Spleen (tissue), 11 donors: ENCODE measurements at regions not wholly inside any gene's neighbourhood (a gene's known extent, or its start where the extent isn't known, plus 50 kb on each side); places are given as distances from the start of the nearest gene placed in this dataset.
"Not testable (repeated sequence)": the region's sequence is repeated elsewhere in the genome, so short reads cannot be mapped to it uniquely, and the experiment has no call there.

Source experiments
- DNase-seq: peaks from one replicate; pipeline ENCODE4 v3.0.0-alpha.2; 2020
- H3K27ac ChIP-seq, 8 donors: fragments of 200-600 bp; sonication (generic) in 7 of 8; 1 replicate in 4 of 8; 2 replicates in 4 of 8; pipeline versions ENCODE4 v1.5.0 to v1.8.0; 2016 to 2021; ENCODE audit warnings: inconsistent platforms in 4 of 8, mild to moderate bottlenecking in 4 of 8, moderate library complexity in 1 of 8
- H3K27me3 ChIP-seq, 7 donors: fragments of 200-600 bp; sonication (generic) in 6 of 7; replicated peaks in 1 of 7; 1 replicate in 4 of 7; 2 replicates in 3 of 7; pipeline versions ENCODE4 v1.5.0 to v1.8.0; 2016 to 2021; ENCODE audit warnings: inconsistent platforms in 3 of 7, mild to moderate bottlenecking in 1 of 7
- H3K36me3 ChIP-seq, 6 donors: fragments of 200-600 bp; sonication (generic) in 5 of 6; 1 replicate in 4 of 6; 2 replicates in 2 of 6; pipeline versions ENCODE4 v1.5.0 to v1.8.0; 2016 to 2021; ENCODE audit warnings: inconsistent platforms in 2 of 6
- H3K4me1 ChIP-seq, 6 donors: fragments of 200-600 bp; sonication (generic) in 5 of 6; 1 replicate in 3 of 6; 2 replicates in 3 of 6; pipeline versions ENCODE4 v1.5.0 to v1.8.0; 2016 to 2021; ENCODE audit warnings: inconsistent platforms in 3 of 6
- H3K4me3 ChIP-seq, 8 donors: fragments of 200-600 bp; sonication (generic) in 7 of 8; 1 replicate in 4 of 8; 2 replicates in 4 of 8; pipeline versions ENCODE4 v1.5.0 to v1.8.0; 2016 to 2021; ENCODE audit warnings: inconsistent platforms in 4 of 8, mild to moderate bottlenecking in 4 of 8, moderate library complexity in 2 of 8
- H3K9me3 ChIP-seq, 8 donors: fragments of 200-600 bp; sonication (generic) in 7 of 8; 1 replicate in 4 of 8; 2 replicates in 4 of 8; pipeline versions ENCODE4 v1.5.0 to v1.8.0; 2016 to 2021; ENCODE audit warnings: inconsistent platforms in 4 of 8
- POLR2A ChIP-seq, 3 donors: fragments of 450-650 bp; IDR thresholded peaks; one replicate each; pipeline ENCODE4 v1.5.1; 2017; ENCODE audit warnings: antibody characterized with exemption in 3 of 3, mild to moderate bottlenecking in 1 of 3
- POLR2AphosphoS5 ChIP-seq, 3 donors: sonication (generic); formaldehyde crosslinking; IDR thresholded peaks; one replicate each; pipeline ENCODE4 v1.5.1; 2017; ENCODE audit warnings: antibody characterized with exemption in 3 of 3
- WGBS, 5 donors: extraction: QIAGEN DNeasy Blood & Tissue Kit in 3 of 5; methylation state at CpG; one replicate each; pipeline versions ENCODE4 v1.1.5 to v1.1.7; 2013 to 2018; 5-methylcytosine and 5-hydroxymethylcytosine counted together
- intact Hi-C: fragments of 100-400 bp; cut with DNase I; formaldehyde crosslinking; loops from one replicate; pipeline ENCODE4 v1.15.0; 2023; ENCODE audit warnings: low total_unique reads
- TF ChIP-seq, protein P1 (sequence below), 11 experiments: fragments of 200-600 bp in 7 of 11; fragments of 450-650 bp in 4 of 11; sonication (generic) in 4 of 11; IDR thresholded peaks in 8 of 11; conservative IDR thresholded peaks in 3 of 11; 1 replicate in 7 of 11; 2 replicates in 4 of 11; pipeline versions ENCODE4 v1.4.0 to v1.8.0; 2016 to 2021; ENCODE audit warnings: antibody characterized with exemption in 11 of 11, inconsistent platforms in 4 of 11, mild to moderate bottlenecking in 1 of 11
- donor health status: healthy with polysubstance abuse.
- donor health status: DM: no; HTN: no; CAD: no; lungs with moderate emphysema.
- donor health status: DM: no; HTN: no; CAD: no.
- donor health status: Bipolar disorder and iron deficiency.
- donor health status: healthy.
- donor health status: DM: no; HTN: no; CAD: no.
- donor health status: DM: yes; HTN: yes; CAD: no.

DNA sequence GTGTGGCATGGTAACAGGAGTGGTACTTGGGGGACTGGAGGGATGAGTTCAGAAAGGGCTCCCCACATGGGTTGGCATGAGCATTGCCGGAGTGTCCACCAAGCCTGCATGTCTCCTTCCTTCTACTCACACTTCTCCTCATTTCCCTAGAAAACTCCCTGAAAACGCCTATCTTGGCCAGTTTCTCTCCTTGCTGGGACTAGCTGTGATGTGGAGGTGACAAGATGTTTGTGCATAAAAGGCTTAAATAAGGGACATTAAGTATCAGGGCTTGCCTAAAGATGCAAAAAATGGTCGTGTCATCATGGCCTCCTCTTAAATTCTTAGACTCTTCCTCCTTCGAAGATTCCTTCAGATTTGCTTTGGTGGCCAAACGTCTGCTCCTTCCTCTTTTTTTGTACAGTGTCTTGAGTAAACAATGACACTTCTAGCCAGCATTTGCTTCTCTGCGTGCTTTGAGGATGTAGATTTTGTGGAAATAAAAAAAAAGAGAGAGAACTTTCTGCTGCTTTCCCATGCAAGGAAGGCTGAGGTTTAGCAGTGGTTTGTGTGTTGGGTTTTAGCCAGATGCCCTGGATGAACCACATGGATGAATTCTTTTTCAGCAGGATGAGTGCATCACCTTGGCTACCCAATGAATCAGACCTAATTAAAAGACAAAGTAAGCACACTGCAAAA is 239.1 kb upstream of the IRF2BP2 start:
- 50 to 60% (median 53%) methylated on average over 6 of the region's 6 CpGs for WGBS, 5 donors
- intact Hi-C loops, result loop anchor here (10.0 kb wide), 1 partner anchor 124 kb away; no protein-coding TSS in a partner anchor
- Histone ChIP-seq H3K36me3 (no peaks in the 10 kb centered on the region), H3K27me3 (no peaks in the 10 kb centered on the region), H3K4me1 (peaks cover 23 to 65% (median 41%) of the 10 kb centered on the region in 6 donors), H3K9me3 (no peaks in the 10 kb centered on the region), H3K4me3 (peak overlapping the region in 1 of 8 donors; percentile 25), H3K27ac (peak overlapping the region in 7 of 8 donors; percentile 63 to 82 (median 78))
- TF ChIP-seq, protein P1, sequence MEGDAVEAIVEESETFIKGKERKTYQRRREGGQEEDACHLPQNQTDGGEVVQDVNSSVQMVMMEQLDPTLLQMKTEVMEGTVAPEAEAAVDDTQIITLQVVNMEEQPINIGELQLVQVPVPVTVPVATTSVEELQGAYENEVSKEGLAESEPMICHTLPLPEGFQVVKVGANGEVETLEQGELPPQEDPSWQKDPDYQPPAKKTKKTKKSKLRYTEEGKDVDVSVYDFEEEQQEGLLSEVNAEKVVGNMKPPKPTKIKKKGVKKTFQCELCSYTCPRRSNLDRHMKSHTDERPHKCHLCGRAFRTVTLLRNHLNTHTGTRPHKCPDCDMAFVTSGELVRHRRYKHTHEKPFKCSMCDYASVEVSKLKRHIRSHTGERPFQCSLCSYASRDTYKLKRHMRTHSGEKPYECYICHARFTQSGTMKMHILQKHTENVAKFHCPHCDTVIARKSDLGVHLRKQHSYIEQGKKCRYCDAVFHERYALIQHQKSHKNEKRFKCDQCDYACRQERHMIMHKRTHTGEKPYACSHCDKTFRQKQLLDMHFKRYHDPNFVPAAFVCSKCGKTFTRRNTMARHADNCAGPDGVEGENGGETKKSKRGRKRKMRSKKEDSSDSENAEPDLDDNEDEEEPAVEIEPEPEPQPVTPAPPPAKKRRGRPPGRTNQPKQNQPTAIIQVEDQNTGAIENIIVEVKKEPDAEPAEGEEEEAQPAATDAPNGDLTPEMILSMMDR (IDR thresholded peaks at IDR 0.05 in 8 of 11, conservative IDR thresholded peaks at IDR 0.05 in 3 of 11), result no peak
- TF ChIP-seq POLR2A (IDR thresholded peaks at IDR 0.05) (no peak), POLR2AphosphoS5 (IDR thresholded peaks at IDR 0.05) (no peak)
- no peak for DNase-seq

DNA sequence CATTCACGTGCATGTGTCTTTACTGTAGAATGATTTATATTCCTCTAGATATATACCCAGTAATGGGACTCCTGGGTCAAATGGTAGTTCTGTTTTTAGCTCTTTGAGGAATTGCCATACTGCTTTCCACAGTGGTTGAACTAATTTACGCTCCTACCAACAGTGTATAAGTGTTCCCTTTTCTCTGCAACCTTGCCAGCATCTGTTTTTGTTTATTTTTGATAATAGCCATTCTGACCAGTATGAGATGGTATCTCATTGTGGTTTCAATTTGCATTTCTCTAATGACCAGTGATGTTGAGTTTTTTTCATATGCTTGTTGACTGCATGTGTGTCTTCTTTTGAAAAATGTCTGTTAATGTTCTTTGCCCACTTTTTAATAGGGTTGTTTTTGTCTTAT is 236.8 kb upstream of the IRF2BP2 start:
- WGBS, 5 donors, result 92 to 96% (median 95%) methylated on average over 2 of the region's 2 CpGs
- not testable (repeated sequence) for H3K27ac ChIP-seq, H3K9me3 ChIP-seq, H3K27me3 ChIP-seq, H3K4me3 ChIP-seq, H3K36me3 ChIP-seq, DNase-seq
- intact Hi-C loops, result loop anchor here (10.0 kb wide), 1 partner anchor 122 kb away; no protein-coding TSS in a partner anchor
- H3K4me1 ChIP-seq, result peaks cover 31 to 80% (median 57%) of the 10 kb centered on the region in 6 donors

DNA sequence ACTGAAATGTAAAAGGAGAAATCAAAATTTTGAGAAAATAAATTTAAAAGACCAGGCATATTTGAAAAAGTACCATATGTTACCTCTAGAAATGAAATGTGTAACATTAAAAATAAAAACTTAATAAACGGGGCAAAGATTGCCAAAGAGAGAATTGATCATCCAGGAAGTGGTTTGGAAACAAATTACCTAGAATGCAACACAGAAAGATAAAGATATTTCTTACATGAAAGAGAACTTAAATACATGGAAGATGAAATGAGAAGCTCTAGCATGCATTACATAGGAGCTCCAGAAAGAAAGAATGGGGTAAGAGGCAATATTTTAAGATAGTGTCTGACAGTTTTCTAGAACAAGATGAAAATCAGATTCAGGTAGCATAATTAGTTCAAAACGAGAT is 235.9 kb upstream of the IRF2BP2 start:
- no peak overlapping the region for H3K4me3 ChIP-seq
- WGBS, 5 donors, result 50 to 71% (median 58%) methylated on average over 2 of the region's 2 CpGs
- no peak for DNase-seq
- H3K9me3 ChIP-seq, result no peaks in the 10 kb centered on the region
- peaks cover 25 to 80% (median 51%) of the 10 kb centered on the region in 6 donors for H3K4me1 ChIP-seq
- H3K27ac ChIP-seq, result no peak overlapping the region
- intact Hi-C loops, result loop anchor here (10.0 kb wide), 1 partner anchor 121 kb away; no protein-coding TSS in a partner anchor
- no peaks in the 10 kb centered on the region for H3K27me3 ChIP-seq
- no peak for TF ChIP-seq POLR2A (IDR thresholded peaks at IDR 0.05)
- TF ChIP-seq, protein P1 (IDR thresholded peaks at IDR 0.05 in 8 of 11, conservative IDR thresholded peaks at IDR 0.05 in 3 of 11), result no peak
- no peak for TF ChIP-seq POLR2AphosphoS5 (IDR thresholded peaks at IDR 0.05)
- H3K36me3 ChIP-seq, result no peaks in the 10 kb centered on the region

DNA sequence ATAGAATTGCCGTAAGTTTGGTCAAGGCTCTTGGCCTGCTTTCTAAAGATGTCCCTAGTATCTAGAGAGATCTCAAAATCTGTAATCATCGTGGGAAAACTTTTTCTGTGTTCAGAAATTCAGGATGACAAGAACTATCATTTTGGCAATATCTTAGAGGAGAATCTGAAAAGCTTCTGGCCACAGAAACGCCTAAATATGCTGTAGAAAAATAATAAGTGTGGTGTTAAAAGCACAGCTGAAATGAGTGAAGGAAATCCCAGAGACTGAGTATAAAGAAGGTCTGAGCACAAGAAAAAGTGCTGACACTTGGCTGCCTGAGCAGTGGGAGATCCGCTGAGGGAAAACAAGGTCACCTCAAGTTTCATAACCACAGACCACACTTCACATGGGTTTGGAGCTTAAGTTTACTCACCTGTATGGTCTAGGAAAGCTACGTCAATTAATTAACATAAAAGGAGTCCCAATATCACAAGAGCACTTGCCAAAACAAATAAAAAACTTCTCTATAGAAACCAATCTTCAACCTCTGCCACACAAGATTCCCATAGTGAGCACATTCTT is 235.2 kb upstream of the IRF2BP2 start:
- intact Hi-C loops, result loop anchor here (10.0 kb wide), 1 partner anchor 120 kb away; no protein-coding TSS in a partner anchor
- Histone ChIP-seq H3K4me3 (no peak overlapping the region), H3K4me1 (peaks cover 25 to 81% (median 50%) of the 10 kb centered on the region in 6 donors), H3K9me3 (no peaks in the 10 kb centered on the region), H3K27me3 (no peaks in the 10 kb centered on the region), H3K36me3 (no peaks in the 10 kb centered on the region), H3K27ac (peak overlapping the region in 3 of 8 donors; percentile 6 to 78 (median 22))
- no peak for DNase-seq
- 49 to 57% (median 53%) methylated on average over 5 of the region's 5 CpGs for WGBS, 5 donors
- TF ChIP-seq POLR2AphosphoS5 (IDR thresholded peaks at IDR 0.05) (no peak), POLR2A (IDR thresholded peaks at IDR 0.05) (no peak)
- TF ChIP-seq, protein P1 (IDR thresholded peaks at IDR 0.05 in 8 of 11, conservative IDR thresholded peaks at IDR 0.05 in 3 of 11), result no peak
